Activated CD4-positive, alpha-beta T cell treated with anti-CD3 and anti-CD28 coated beads, Interleukin-2, amount 50 U/mL, for 24 hours (primary cell): ENCODE measurements at regions not wholly inside any gene's neighbourhood (a gene's known extent, or its start where the extent isn't known, plus 50 kb on each side); places are given as distances from the start of the nearest gene placed in this dataset.

Source experiments
- DNase-seq, 2 donors: peaks; one replicate each; pipeline ENCODE4 v3.0.0-alpha.2; 2020; ENCODE audit warnings: low read depth in 1 of 2, low spot score in 1 of 2

GRCh38 chr14:38139926-38140325 lies 67.8 kb upstream of the SSTR1 start:
- no peak for DNase-seq

DNA sequence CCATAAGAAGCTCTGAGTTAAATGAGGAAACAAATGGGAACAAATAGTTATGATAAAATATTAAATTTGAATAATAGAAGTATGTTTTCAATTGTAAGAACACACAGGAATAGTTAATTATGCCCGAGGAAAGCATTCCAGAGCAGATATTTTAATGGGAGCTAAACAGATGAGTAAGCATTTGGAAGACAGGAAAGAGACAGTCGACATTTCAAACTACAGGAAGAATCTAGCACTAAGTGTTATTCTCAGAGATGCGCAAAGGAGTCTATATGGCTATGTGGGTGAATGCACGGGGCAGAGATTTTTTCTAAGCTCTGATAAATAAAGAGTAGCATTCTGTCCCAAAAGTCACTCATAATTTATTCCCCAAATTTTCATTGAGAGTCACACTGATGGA lies 64.5 kb upstream of the SSTR1 start:
- no peak for DNase-seq

DNA sequence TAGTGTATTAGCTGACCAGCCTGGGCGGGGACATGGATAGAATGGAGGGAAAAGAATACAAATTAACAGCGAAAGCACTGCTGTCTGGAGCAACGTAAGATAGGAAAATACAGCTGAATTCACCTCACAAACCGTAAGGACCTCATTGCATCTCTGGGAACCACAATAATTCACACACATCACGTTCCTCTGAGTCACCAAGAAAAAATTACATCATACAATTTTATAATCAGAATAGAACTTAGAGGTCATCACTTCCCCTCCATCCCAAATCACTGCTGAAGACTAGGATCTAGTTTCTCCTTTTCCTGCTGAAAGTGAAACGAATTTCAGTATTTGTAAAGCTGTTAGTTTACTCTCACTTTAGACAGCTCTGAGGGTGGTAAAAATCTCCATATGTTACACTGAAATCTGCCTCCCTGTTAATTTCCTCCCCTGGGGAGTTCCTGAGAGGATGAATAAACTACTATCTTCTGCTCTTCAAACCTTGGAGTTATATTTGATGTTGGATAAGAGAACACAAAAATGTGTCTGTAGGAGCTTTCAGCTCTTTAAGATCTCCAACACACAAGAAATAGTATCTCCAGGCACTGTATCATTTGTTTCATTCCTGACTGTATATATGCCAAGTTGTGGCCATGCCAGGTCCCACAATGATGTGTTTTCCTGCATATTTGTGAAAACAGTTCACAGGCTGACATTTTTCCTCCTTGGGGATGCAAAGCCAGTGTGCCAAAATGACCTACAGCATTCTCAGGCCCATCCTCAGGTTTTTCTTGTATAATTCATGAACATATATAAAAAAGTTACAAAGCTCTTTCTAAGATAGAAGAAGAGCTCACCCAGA lies 63.8 kb upstream of the SSTR1 start:
- no peak for DNase-seq

DNA sequence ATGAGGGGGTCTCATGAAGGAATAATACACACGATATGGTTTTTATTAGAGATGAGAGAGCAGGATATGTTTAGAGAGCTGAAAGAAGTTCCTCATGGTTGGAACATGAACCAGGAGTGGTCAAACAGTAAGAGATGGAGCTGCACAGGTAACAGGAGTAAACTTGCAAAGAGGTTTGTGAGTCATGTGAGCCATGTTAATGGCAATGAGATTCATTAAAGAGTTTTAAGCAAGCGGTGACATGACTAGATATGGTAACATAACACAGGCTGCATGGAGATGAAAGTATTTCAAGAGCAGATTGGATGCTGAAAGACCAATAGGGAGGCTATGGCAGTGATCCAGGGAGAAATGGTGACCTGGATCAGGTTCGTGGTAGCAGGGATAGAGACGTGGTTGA lies 62.6 kb upstream of the SSTR1 start:
- no peak for DNase-seq

GRCh38 chr14:38150075-38150474 lies 57.6 kb upstream of the SSTR1 start:
- no peak for DNase-seq
